ENCODE measurements at regions not wholly inside any gene's neighbourhood (a gene's known extent, or its start where the extent isn't known, plus 50 kb on each side); places are given as distances from the start of the nearest gene placed in this dataset.

- no peaks in the 10 kb centered on the region for H3K36me3 ChIP-seq (ENCODE audit: insufficient read depth, low read length)
- H3K27ac ChIP-seq (ENCODE audit: low read depth, low read length, poor library complexity, severe bottlenecking), result no peak overlapping the region
- TF ChIP-seq CTCF (IDR thresholded peaks at IDR 0.05; ENCODE audit: low read length) (no peak), EZH2 (IDR thresholded peaks at IDR 0.05; ENCODE audit: borderline replicate concordance, low read length) (no peak)
- H2AFZ ChIP-seq (ENCODE audit: low read length), result no peak overlapping the region
- no peaks in the 10 kb centered on the region for H3K4me1 ChIP-seq (ENCODE audit: insufficient read depth, low read length, severe bottlenecking)
- no peaks in the 10 kb centered on the region for H3F3A ChIP-seq (ENCODE audit: insufficient read depth, low read length)
- no peak overlapping the region for H3K4me3 ChIP-seq (ENCODE audit: low read depth, low read length, poor library complexity, severe bottlenecking)
- H3K9ac ChIP-seq (ENCODE audit: low read length), result no peak overlapping the region
- H3K79me2 ChIP-seq (ENCODE audit: insufficient read depth, low read length), result no peaks in the 10 kb centered on the region
- H3K4me2 ChIP-seq (ENCODE audit: low read length), result no peak overlapping the region
- no peaks in the 10 kb centered on the region for H4K20me1 ChIP-seq (ENCODE audit: insufficient read depth, low read length)
- no peaks in the 10 kb centered on the region for H3K9me3 ChIP-seq (ENCODE audit: low read length)
- H3K27me3 ChIP-seq (ENCODE audit: insufficient read depth, low read length), result no peaks in the 10 kb centered on the region
- no peaks in the 10 kb centered on the region for H3K9me2 ChIP-seq (ENCODE audit: low read depth, low read length)
Measured at GRCh38 chr1:50275566-50275965, 147.7 kb downstream of the DMRTA2 start.

- Histone ChIP-seq H3K27me3 (ENCODE audit: insufficient read depth, low read length) (no peaks in the 10 kb centered on the region), H3K79me2 (ENCODE audit: insufficient read depth, low read length) (no peaks in the 10 kb centered on the region), H4K20me1 (ENCODE audit: insufficient read depth, low read length) (no peaks in the 10 kb centered on the region), H3K4me1 (ENCODE audit: insufficient read depth, low read length, severe bottlenecking) (no peaks in the 10 kb centered on the region), H3K27ac (ENCODE audit: low read depth, low read length, poor library complexity, severe bottlenecking) (no peak overlapping the region), H3K9ac (ENCODE audit: low read length) (no peak overlapping the region), H3K36me3 (ENCODE audit: insufficient read depth, low read length) (no peaks in the 10 kb centered on the region), H3K9me3 (ENCODE audit: low read length) (no peaks in the 10 kb centered on the region), H3K4me3 (ENCODE audit: low read depth, low read length, poor library complexity, severe bottlenecking) (no peak overlapping the region), H2AFZ (ENCODE audit: low read length) (no peak overlapping the region), H3F3A (ENCODE audit: insufficient read depth, low read length) (no peaks in the 10 kb centered on the region), H3K9me2 (ENCODE audit: low read depth, low read length) (no peaks in the 10 kb centered on the region), H3K4me2 (ENCODE audit: low read length) (no peak overlapping the region)
- no peak for TF ChIP-seq EZH2 (IDR thresholded peaks at IDR 0.05; ENCODE audit: borderline replicate concordance, low read length)
- TF ChIP-seq CTCF (IDR thresholded peaks at IDR 0.05; ENCODE audit: low read length), result no peak
Measured at GRCh38 chr1:50272912-50273311, 150.3 kb downstream of the DMRTA2 start.

GRCh38 chr1:50271968-50272578 is 151.2 kb downstream of the DMRTA2 start:
- TF ChIP-seq CTCF (IDR thresholded peaks at IDR 0.05; ENCODE audit: low read length), result peak; percentile 83
- no peak for TF ChIP-seq EZH2 (IDR thresholded peaks at IDR 0.05; ENCODE audit: borderline replicate concordance, low read length)
- Histone ChIP-seq H3K9me2 (ENCODE audit: low read depth, low read length) (no peaks in the 10 kb centered on the region), H3K27ac (ENCODE audit: low read depth, low read length, poor library complexity, severe bottlenecking) (no peak overlapping the region), H3K4me2 (ENCODE audit: low read length) (no peak overlapping the region), H3K4me3 (ENCODE audit: low read depth, low read length, poor library complexity, severe bottlenecking) (no peak overlapping the region), H3K9ac (ENCODE audit: low read length) (no peak overlapping the region), H3K27me3 (ENCODE audit: insufficient read depth, low read length) (no peaks in the 10 kb centered on the region), H3K36me3 (ENCODE audit: insufficient read depth, low read length) (no peaks in the 10 kb centered on the region), H3K4me1 (ENCODE audit: insufficient read depth, low read length, severe bottlenecking) (no peaks in the 10 kb centered on the region), H3K9me3 (ENCODE audit: low read length) (no peaks in the 10 kb centered on the region), H2AFZ (ENCODE audit: low read length) (no peak overlapping the region), H3K79me2 (ENCODE audit: insufficient read depth, low read length) (no peaks in the 10 kb centered on the region), H3F3A (ENCODE audit: insufficient read depth, low read length) (no peaks in the 10 kb centered on the region), H4K20me1 (ENCODE audit: insufficient read depth, low read length) (no peaks in the 10 kb centered on the region)
